GM23248 (cell line): ENCODE measurements at regions not wholly inside any gene's neighbourhood (a gene's known extent, or its start where the extent isn't known, plus 50 kb on each side); places are given as distances from the start of the nearest gene placed in this dataset.
A peak's percentile ranks its signal among the peaks of the same experiment; 100 is the strongest.

Experiments
- DNase-seq: peaks from one replicate; pipeline ENCODE4 v3.0.0-alpha.2; 2015
- H2AFZ ChIP-seq: fragments of 200-600 bp; sonication (generic); 2 replicates; pipeline ENCODE4 v1.6.1; 2016; ENCODE audit warnings: antibody characterized with exemption
- H3F3A ChIP-seq: fragments of 200-600 bp; sonication (generic); 2 replicates; pipeline ENCODE4 v1.6.1; 2016; ENCODE audit warnings: mild to moderate bottlenecking, antibody characterized with exemption, mixed run types; ENCODE audit not compliant: insufficient read depth
- H3K27ac ChIP-seq: fragments of 200-600 bp; sonication (generic); 2 replicates; pipeline ENCODE4 v1.5.1; 2016; ENCODE audit warnings: mild to moderate bottlenecking
- H3K27me3 ChIP-seq: fragments of 200-600 bp; sonication (generic); replicated peaks from 2 replicates; pipeline ENCODE4 v1.6.1; 2016; ENCODE audit warnings: mild to moderate bottlenecking; ENCODE audit not compliant: insufficient read depth
- H3K36me3 ChIP-seq: fragments of 200-600 bp; sonication (generic); 2 replicates; pipeline ENCODE4 v1.6.1; 2016; ENCODE audit warnings: low read depth, mild to moderate bottlenecking
- H3K4me1 ChIP-seq: fragments of 200-600 bp; sonication (generic); 2 replicates; pipeline ENCODE4 v1.6.1; 2016; ENCODE audit warnings: mild to moderate bottlenecking; ENCODE audit not compliant: insufficient read depth
- H3K4me2 ChIP-seq: fragments of 200-600 bp; sonication (generic); one replicate; pipeline ENCODE4 v1.6.1; 2016; ENCODE audit warnings: mild to moderate bottlenecking; ENCODE audit not compliant: unreplicated experiment
- H3K4me3 ChIP-seq: fragments of 200-600 bp; sonication (generic); 2 replicates; pipeline ENCODE4 v1.5.1; 2016; ENCODE audit warnings: mild to moderate bottlenecking
- H3K79me2 ChIP-seq: fragments of 200-600 bp; sonication (generic); 2 replicates; pipeline ENCODE4 v1.6.1; 2016; ENCODE audit warnings: mild to moderate bottlenecking; ENCODE audit not compliant: insufficient read depth
- H3K9ac ChIP-seq: fragments of 200-600 bp; sonication (generic); 2 replicates; pipeline ENCODE4 v1.6.1; 2016; ENCODE audit warnings: mild to moderate bottlenecking
- H3K9me2 ChIP-seq: fragments of 200-600 bp; sonication (generic); 2 replicates; pipeline ENCODE4 v1.6.1; 2016; ENCODE audit warnings: mixed run types, mild to moderate bottlenecking, moderate library complexity; ENCODE audit not compliant: insufficient read depth
- H3K9me3 ChIP-seq: fragments of 200-600 bp; sonication (generic); one replicate; pipeline ENCODE4 v1.6.1; 2017; ENCODE audit warnings: low read depth
- H4K20me1 ChIP-seq: fragments of 200-600 bp; sonication (generic); 2 replicates; pipeline ENCODE4 v1.6.0; 2016; ENCODE audit not compliant: insufficient read depth
- EZH2 ChIP-seq: fragments of 200-600 bp; sonication (generic); IDR thresholded peaks from 2 replicates; pipeline ENCODE4 v1.6.1; 2018; ENCODE audit warnings: antibody characterized with exemption, mild to moderate bottlenecking; ENCODE audit not compliant: insufficient read depth, poor library complexity, severe bottlenecking
- EZH2phosphoT487 ChIP-seq: fragments of 200-600 bp; sonication (generic); IDR thresholded peaks from 2 replicates; pipeline ENCODE4 v1.6.1; 2018; ENCODE audit warnings: antibody characterized with exemption, moderate library complexity, mild to moderate bottlenecking, low read depth; ENCODE audit not compliant: insufficient read depth
- WGBS, 2 experiments: methylation state at CpG; one replicate each; pipeline ENCODE4 v1.1.6; 2015 to 2017; ENCODE audit warnings: low lambda C conversion rate in 2 of 2, low coverage in 1 of 2; ENCODE audit errors: missing lambda C conversion rate in 2 of 2; 5-methylcytosine and 5-hydroxymethylcytosine counted together
- in situ Hi-C: fragments of 300-500 bp; cut with MboI; formaldehyde crosslinking; loops from 2 replicates; pipeline ENCODE4 v1.15.0; 2020

DNA sequence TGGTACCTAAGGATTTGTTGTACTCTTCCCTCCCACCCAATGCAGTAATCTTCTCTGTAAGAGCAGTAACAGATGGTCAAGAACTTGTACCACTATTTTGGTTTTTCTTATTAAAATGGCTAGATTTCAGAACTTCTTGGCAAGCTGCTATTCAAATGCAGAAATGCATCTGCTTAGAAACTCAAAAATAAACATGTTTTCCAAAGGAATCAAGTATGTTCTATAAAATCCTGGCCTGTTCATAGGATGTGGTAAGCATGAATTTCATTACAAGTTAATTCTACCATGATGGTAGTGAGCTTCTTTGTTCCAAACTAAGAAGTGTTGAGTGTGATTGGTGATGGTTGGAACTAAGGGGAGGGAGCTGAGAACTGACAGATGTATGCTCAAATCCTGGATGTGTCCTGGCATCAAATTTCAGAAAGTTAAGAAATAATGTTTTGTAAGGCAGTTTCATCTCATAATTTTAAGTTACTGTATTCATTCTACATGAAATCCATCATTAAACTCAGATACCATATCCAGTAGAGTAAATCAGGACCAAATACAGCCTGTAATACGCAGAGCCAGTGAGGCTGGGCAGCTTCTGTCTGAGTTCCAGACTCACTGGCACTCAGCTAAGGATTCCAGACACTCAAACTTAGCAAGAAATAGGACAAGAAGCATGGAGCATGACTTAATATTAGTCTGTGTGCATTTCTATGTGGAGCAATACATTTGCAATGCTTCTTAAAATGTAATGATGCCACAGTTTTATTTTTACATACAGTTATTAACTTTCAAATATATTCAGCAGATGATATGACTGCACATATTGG is 119.6 kb downstream of the TES start:
- DNase-seq = no peak
- TF ChIP-seq EZH2 (no peak), EZH2phosphoT487 (no peak)
- H3K9ac ChIP-seq = no peak overlapping the region
- no peak overlapping the region for H2AFZ ChIP-seq
- 42 to 50% methylated on average over 1 of the region's 1 CpG for WGBS, 2 experiments
- H3K4me2 ChIP-seq = no peak overlapping the region
- in situ Hi-C loops = no loop called here
- no peak overlapping the region for H3K27ac ChIP-seq
- no peaks in the 10 kb centered on the region for H3K9me2 ChIP-seq
- peaks cover 25% of the 10 kb centered on the region for H3K4me1 ChIP-seq
- H4K20me1 ChIP-seq = no peaks in the 10 kb centered on the region
- H3K79me2 ChIP-seq = no peaks in the 10 kb centered on the region
- H3K27me3 ChIP-seq = no peaks in the 10 kb centered on the region
- no peaks in the 10 kb centered on the region for H3K9me3 ChIP-seq
- H3K36me3 ChIP-seq = no peaks in the 10 kb centered on the region
- H3F3A ChIP-seq = peaks cover 18% of the 10 kb centered on the region
- H3K4me3 ChIP-seq = no peak overlapping the region

DNA sequence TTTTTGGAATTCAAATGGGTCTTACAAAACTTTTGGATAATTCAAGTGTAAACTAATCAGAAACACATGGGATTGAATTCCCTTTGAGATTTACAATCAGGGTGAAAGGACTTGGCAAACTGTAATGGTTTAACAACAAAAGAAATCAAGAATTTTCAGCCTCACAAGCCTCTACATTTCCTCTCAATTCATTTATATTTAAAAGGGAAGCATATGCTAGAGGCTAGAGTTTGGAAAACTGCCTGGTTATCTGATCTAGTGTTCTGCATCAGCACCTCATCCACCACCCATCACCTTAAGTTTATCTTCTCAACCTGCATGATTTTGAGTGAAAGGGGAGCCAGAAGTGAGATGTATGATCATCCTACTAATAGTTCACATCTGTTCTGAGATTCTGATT is 120.7 kb downstream of the TES start:
- in situ Hi-C loops = no loop called here
- Histone ChIP-seq H4K20me1 (no peaks in the 10 kb centered on the region), H3K4me3 (no peak overlapping the region), H3K27ac (no peak overlapping the region), H3K27me3 (no peaks in the 10 kb centered on the region), H3K9me2 (no peaks in the 10 kb centered on the region), H3K36me3 (no peaks in the 10 kb centered on the region), H3K9ac (no peak overlapping the region), H2AFZ (no peak overlapping the region), H3F3A (peaks cover 18% of the 10 kb centered on the region), H3K79me2 (no peaks in the 10 kb centered on the region), H3K9me3 (no peaks in the 10 kb centered on the region), H3K4me2 (no peak overlapping the region), H3K4me1 (peaks cover 25% of the 10 kb centered on the region)
- peak; percentile 46 for DNase-seq
- TF ChIP-seq EZH2 = no peak
- TF ChIP-seq EZH2phosphoT487 = no peak

DNA sequence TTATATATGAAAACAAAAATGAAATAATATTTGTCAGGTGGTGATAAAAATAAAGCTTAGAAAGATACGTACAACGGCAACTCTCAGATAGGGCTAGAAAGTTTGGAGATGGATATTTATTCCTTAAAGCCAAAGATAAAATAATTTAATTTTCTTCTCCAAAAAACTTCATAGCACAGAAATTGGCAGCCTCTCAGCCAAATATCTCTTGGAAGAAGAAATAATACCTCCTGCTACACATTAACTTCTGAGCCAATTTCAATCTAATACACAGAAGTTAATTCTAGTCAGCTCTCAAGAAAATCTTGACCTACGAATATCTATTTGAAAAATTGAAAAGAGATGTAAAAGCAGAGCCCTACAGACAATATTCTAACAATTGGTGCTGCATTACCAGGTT is 122.4 kb downstream of the TES start:
- H3K9ac ChIP-seq = no peak overlapping the region
- TF ChIP-seq EZH2phosphoT487 = no peak
- no peak for TF ChIP-seq EZH2
- H3F3A ChIP-seq = peaks cover 18% of the 10 kb centered on the region
- H4K20me1 ChIP-seq = no peaks in the 10 kb centered on the region
- H3K4me2 ChIP-seq = no peak overlapping the region
- no peak overlapping the region for H2AFZ ChIP-seq
- H3K9me2 ChIP-seq = no peaks in the 10 kb centered on the region
- H3K9me3 ChIP-seq = no peaks in the 10 kb centered on the region
- DNase-seq = no peak
- WGBS, 2 experiments = 62 to 68% methylated on average over 3 of the region's 3 CpGs
- in situ Hi-C loops = no loop called here
- no peaks in the 10 kb centered on the region for H3K36me3 ChIP-seq
- H3K79me2 ChIP-seq = no peaks in the 10 kb centered on the region
- H3K27ac ChIP-seq = no peak overlapping the region
- H3K4me1 ChIP-seq = peaks cover 24% of the 10 kb centered on the region
- H3K27me3 ChIP-seq = no peaks in the 10 kb centered on the region
- no peak overlapping the region for H3K4me3 ChIP-seq

DNA sequence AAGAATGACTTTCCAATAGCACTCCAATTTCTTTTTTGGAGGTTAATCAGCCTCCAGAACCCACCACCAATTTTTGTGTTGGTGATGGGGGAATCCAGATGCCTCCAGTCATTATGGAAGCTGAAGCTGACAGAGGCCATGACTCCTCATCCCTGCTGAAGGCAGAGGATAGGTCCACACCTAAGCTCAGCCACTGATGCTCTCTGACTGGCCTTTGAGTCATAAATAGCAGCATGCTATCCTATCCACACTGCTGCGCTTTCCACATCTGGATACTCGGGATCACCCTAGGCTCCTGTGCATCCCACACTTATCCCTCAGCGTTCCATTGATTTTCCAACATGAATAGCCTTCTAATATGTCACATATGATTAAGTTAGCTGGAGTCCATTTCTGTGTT is 124.2 kb downstream of the TES start:
- DNase-seq = peak; percentile 56
- Histone ChIP-seq H3K27ac (no peak overlapping the region), H4K20me1 (no peaks in the 10 kb centered on the region), H2AFZ (no peak overlapping the region), H3K4me2 (no peak overlapping the region), H3K4me3 (no peak overlapping the region), H3K4me1 (peaks cover 15% of the 10 kb centered on the region), H3F3A (peaks cover 15% of the 10 kb centered on the region), H3K9ac (no peak overlapping the region), H3K27me3 (no peaks in the 10 kb centered on the region), H3K9me3 (no peaks in the 10 kb centered on the region), H3K9me2 (no peaks in the 10 kb centered on the region), H3K79me2 (no peaks in the 10 kb centered on the region), H3K36me3 (no peaks in the 10 kb centered on the region)
- TF ChIP-seq EZH2 (no peak), EZH2phosphoT487 (no peak)
- whole genome bisulfite sequencing, 2 experiments = 87 to 89% methylated on average over 3 of the region's 3 CpGs
- in situ Hi-C loops = no loop called here
